RWPE1 (cell line): ENCODE measurements at regions not wholly inside any gene's neighbourhood (a gene's known extent, or its start where the extent isn't known, plus 50 kb on each side); places are given as distances from the start of the nearest gene placed in this dataset.

Source experiments
- CTCF ChIA-PET: fragments of 350-600 bp; sonication (Branson Sonifier 250); formaldehyde crosslinking; extraction: SDS; loops from one replicate; lab custom pipeline; 2021; lab: Yijun Ruan, JAX
- POLR2A ChIA-PET: fragments of 400-600 bp; formaldehyde crosslinking; extraction: SDS; loops from one replicate; lab custom pipeline; 2020; ENCODE audit warnings: antibody characterized with exemption; ENCODE audit not compliant: low non-redundant PET; lab: Yijun Ruan, JAX
- DNase-seq: peaks from one replicate; pipeline ENCODE4 v3.0.0; 2012; ENCODE audit warnings: low spot score
- H3K27ac ChIP-seq: fragments of 450-650 bp; 2 replicates; pipeline ENCODE4 v1.5.1; 2017
- CTCF ChIP-seq: fragments of 450-650 bp; conservative IDR thresholded peaks from 2 replicates; pipeline ENCODE4 v1.5.1; 2017; ENCODE audit warnings: low read depth, mild to moderate bottlenecking

- H3K27ac ChIP-seq = no peak overlapping the region
- CTCF ChIA-PET = interaction anchor here (0.6 kb wide), 1 partner anchor 44 kb away, joined by 3 read pairs; no protein-coding TSS in a partner anchor
- POLR2A ChIA-PET = no interaction called here
- no peak for TF ChIP-seq CTCF
- no peak for DNase-seq
Measured at GRCh38 chr20:24829649-24830370, 119.3 kb upstream of the CST7 start.

GRCh38 chr20:24830649-24831048 lies 118.4 kb upstream of the CST7 start:
- POLR2A ChIA-PET = no interaction called here
- DNase-seq = no peak
- CTCF ChIA-PET = no interaction called here
- no peak for TF ChIP-seq CTCF
- no peak overlapping the region for H3K27ac ChIP-seq

- ChIA-PET CTCF (interaction anchor here (0.6 kb wide), 1 partner anchor 1266 kb away, joined by 3 read pairs; no protein-coding TSS in a partner anchor), POLR2A (no interaction called here)
- H3K27ac ChIP-seq = no peak overlapping the region
Measured at GRCh38 chr20:24831232-24831631, 117.8 kb upstream of the CST7 start.

GRCh38 chr20:24832518-24832917 lies 116.6 kb upstream of the CST7 start:
- TF ChIP-seq CTCF = no peak
- ChIA-PET POLR2A (no interaction called here), CTCF (no interaction called here)
- DNase-seq = no peak
- no peak overlapping the region for H3K27ac ChIP-seq

More at GRCh38 chr20:24831232-24831631, 117.8 kb upstream of the CST7 start:
- DNase-seq = no peak
- TF ChIP-seq CTCF = no peak

- TF ChIP-seq CTCF = no peak
- no peak overlapping the region for H3K27ac ChIP-seq
- ChIA-PET CTCF (interaction anchor here (0.7 kb wide), 1 partner anchor 475 kb away, joined by 3 read pairs; no protein-coding TSS in a partner anchor), POLR2A (no interaction called here)
- no peak for DNase-seq
Measured at GRCh38 chr20:24833592-24833991, 115.5 kb upstream of the CST7 start.

- ChIA-PET CTCF (interaction anchor here (0.7 kb wide), 1 partner anchor 475 kb away, joined by 3 read pairs; no protein-coding TSS in a partner anchor), POLR2A (no interaction called here)
- DNase-seq = no peak
- no peak overlapping the region for H3K27ac ChIP-seq
- TF ChIP-seq CTCF = no peak
Measured at GRCh38 chr20:24834310-24834709, 114.8 kb upstream of the CST7 start.
